Activated naive CD4-positive, alpha-beta T cell treated with anti-CD3 and anti-CD28 coated beads, Interleukin-2, amount 50 U/mL, for 24 hours (primary cell): ENCODE measurements at regions not wholly inside any gene's neighbourhood (a gene's known extent, or its start where the extent isn't known, plus 50 kb on each side); places are given as distances from the start of the nearest gene placed in this dataset.

Experiments used
- H3K27ac Mint-ChIP-seq: one replicate; pipeline ENCODE4 v1.8.0; 2021; ENCODE audit warnings: mild to moderate bottlenecking, mixed read lengths
- H3K27me3 Mint-ChIP-seq: one replicate; pipeline ENCODE4 v1.8.0; 2021; ENCODE audit warnings: mixed read lengths
- H3K36me3 Mint-ChIP-seq: one replicate; pipeline ENCODE4 v1.8.0; 2021; ENCODE audit warnings: mixed read lengths
- H3K4me1 Mint-ChIP-seq: one replicate; pipeline ENCODE4 v1.8.0; 2021; ENCODE audit warnings: mixed read lengths
- H3K4me3 Mint-ChIP-seq: one replicate; pipeline ENCODE4 v1.8.0; 2021; ENCODE audit warnings: mild to moderate bottlenecking, mixed read lengths
- H3K9me3 Mint-ChIP-seq: one replicate; pipeline ENCODE4 v1.8.0; 2021; ENCODE audit warnings: mixed read lengths

DNA sequence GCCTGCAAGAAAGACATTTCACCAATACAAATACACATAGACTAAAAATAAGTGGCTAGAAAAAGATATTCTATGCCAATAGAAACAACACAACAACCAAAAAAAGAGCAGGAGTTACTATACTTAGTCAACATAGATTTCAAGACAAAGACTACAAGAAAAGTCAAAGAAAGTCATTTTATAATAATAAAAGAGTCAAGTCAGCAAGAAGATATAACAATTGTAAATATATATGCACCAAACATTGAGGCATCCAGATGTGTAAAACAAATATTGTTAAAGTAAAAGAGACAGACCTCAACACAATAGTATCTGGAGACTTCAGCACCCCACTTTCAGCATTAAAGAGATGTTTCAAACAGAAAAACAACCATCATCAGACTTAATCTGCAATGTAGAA is 104.6 kb downstream of the AMY1C start:
- Mint-ChIP-seq H3K4me3 (no peak overlapping the region), H3K36me3 (no peaks in the 10 kb centered on the region), H3K4me1 (no peaks in the 10 kb centered on the region), H3K9me3 (peaks cover 34% of the 10 kb centered on the region), H3K27me3 (no peaks in the 10 kb centered on the region), H3K27ac (no peak overlapping the region)

DNA sequence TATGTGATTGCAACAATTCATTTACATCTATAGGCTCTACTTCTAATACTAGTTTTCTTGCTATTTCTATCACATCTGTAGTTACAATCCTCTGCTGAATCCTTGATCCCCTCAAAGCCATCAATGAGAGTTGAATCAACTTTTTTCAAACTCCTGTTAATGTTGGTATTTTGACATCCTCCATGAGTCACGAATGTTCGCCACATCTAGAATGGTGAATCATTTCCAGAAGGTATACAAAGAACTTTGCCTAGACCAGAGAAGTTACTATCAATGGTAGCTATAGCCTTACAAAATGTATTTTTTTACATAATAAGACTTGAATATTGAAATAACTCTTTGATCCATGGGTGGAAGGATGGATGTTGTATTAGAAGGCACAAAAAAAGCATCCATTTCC is 110.0 kb downstream of the AMY1C start:
- Mint-ChIP-seq H3K9me3 (peaks cover 26% of the 10 kb centered on the region), H3K27ac (no peak overlapping the region), H3K27me3 (no peaks in the 10 kb centered on the region), H3K36me3 (no peaks in the 10 kb centered on the region), H3K4me1 (no peaks in the 10 kb centered on the region), H3K4me3 (no peak overlapping the region)

DNA sequence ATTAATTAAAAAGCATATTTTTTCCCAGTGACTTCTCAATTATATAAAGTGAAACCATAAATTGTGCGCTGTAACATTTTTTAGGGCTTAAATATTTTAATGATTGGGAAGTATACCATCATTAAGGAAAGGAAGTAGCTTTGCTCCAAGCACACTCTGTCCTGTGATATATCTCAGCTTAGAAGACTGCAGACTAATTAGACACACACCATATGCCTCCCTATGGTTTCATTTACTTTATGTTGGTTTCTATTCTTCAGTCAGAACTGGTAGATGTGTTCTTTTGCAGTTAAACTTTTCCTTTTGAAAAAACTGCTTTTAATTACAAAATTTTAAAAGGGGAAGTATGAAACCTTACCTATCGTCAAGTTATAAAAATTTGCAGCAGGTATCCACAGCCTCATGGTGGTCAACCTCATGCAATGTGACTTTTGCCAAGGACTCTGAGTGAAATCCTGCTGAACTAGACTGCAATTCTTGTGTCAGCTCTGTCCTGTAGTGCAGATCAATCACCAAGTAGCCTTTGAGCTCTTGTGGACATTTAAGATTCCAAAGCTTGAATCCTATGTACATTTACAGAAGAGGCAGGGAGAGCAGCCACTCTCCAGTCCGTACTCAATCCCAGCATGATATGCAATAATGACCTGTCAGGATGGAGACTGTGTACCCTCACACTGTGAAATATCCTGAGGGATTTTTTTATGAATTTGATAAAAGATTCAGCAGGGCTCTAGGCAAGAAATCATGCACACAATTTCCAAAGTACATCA is 149.1 kb downstream of the AMY1C start:
- H3K27me3 Mint-ChIP-seq = no peaks in the 10 kb centered on the region
- H3K36me3 Mint-ChIP-seq = no peaks in the 10 kb centered on the region
- H3K4me1 Mint-ChIP-seq = no peaks in the 10 kb centered on the region
- no peak overlapping the region for H3K27ac Mint-ChIP-seq
- H3K9me3 Mint-ChIP-seq = peaks cover 7% of the 10 kb centered on the region
- no peak overlapping the region for H3K4me3 Mint-ChIP-seq

DNA sequence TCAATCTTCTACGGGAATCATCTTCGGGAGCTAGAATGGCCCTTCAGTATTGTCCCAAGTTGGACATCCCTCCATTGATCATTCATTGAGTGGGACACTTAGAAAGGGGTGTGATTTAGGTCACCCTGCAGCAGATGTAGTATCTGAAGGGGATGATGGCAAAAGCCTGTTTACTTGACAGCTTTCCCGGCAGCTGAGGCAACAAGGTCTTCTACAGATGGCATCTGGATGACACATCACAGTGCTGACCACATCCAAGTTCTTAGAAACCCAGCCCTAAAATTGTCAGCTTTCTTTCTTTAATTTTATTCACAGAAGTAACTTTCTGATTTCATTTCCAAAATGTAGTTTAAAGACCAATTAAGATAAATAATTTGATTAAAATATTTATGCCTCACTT is 150.3 kb downstream of the AMY1C start:
- Mint-ChIP-seq H3K27me3 (no peaks in the 10 kb centered on the region), H3K4me1 (no peaks in the 10 kb centered on the region), H3K36me3 (no peaks in the 10 kb centered on the region), H3K9me3 (peaks cover 5% of the 10 kb centered on the region), H3K27ac (no peak overlapping the region), H3K4me3 (no peak overlapping the region)

DNA sequence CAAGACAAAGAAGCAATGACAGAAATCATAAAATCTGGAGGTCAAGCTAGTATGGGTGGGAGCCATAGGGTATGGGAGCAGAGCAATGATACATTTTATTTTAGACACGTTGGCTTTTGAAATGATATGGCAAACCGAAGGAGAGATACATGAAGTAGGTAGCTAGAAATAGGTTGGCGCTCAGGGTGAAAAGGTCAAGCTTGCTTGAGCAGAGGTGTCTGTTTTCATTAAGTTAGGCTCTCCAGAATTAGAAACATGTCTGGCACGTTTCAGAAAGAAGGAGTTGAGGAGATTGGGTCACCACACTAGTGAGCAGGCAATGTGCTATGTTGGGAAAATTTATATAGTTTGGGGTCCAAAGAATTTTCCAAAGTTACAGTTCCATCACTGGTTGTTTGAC is 151.4 kb downstream of the AMY1C start:
- H3K27me3 Mint-ChIP-seq = no peaks in the 10 kb centered on the region
- H3K9me3 Mint-ChIP-seq = peaks cover 5% of the 10 kb centered on the region
- no peaks in the 10 kb centered on the region for H3K36me3 Mint-ChIP-seq
- no peak overlapping the region for H3K4me3 Mint-ChIP-seq
- no peak overlapping the region for H3K27ac Mint-ChIP-seq
- H3K4me1 Mint-ChIP-seq = no peaks in the 10 kb centered on the region

DNA sequence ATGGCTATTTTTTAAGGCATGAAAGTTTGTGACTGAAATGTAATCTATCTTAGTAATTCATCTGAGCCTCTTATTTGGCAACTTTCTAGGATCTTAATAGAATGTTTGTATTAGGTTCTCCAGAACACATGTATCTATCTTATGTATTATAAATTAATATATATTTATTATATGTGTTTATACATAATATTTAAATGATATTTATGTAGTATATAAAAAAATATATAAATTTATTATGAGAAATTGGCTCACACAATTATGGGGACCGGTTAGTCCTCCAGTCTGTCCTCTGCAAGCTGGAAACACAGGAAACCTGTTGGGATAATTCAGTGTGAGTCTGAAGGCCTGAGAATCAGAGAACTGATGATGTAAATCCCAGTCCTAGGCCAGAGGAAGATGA is 155.7 kb downstream of the AMY1C start:
- H3K27me3 Mint-ChIP-seq = no peaks in the 10 kb centered on the region

DNA sequence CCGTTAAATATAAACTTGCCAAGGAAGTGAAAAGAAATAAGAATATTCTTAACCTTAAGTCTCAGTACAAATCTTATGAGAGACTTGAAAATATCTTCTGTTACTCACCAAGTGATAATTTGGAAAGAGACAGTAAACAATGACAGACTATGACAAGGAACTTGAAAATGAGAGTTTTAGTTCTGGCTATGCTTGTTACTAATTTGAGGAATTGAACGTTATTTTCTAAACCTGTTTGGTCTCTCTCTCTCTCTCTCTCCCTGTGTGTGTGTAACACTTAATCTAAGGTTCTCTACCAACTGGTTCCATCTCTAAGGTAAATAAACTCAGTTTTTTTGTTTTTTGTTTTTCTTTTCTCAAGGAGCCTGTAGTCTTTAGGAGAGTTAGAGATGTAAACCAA is 161.8 kb downstream of the AMY1C start:
- Mint-ChIP-seq H3K36me3 (no peaks in the 10 kb centered on the region), H3K4me3 (no peak overlapping the region), H3K4me1 (no peaks in the 10 kb centered on the region), H3K9me3 (peaks cover 4% of the 10 kb centered on the region), H3K27ac (no peak overlapping the region), H3K27me3 (no peaks in the 10 kb centered on the region)

More for the DNA sequence above, 155.7 kb downstream of the AMY1C start:
- Mint-ChIP-seq H3K36me3 (no peaks in the 10 kb centered on the region), H3K4me3 (no peak overlapping the region), H3K9me3 (peaks cover 5% of the 10 kb centered on the region), H3K4me1 (no peaks in the 10 kb centered on the region), H3K27ac (no peak overlapping the region)

DNA sequence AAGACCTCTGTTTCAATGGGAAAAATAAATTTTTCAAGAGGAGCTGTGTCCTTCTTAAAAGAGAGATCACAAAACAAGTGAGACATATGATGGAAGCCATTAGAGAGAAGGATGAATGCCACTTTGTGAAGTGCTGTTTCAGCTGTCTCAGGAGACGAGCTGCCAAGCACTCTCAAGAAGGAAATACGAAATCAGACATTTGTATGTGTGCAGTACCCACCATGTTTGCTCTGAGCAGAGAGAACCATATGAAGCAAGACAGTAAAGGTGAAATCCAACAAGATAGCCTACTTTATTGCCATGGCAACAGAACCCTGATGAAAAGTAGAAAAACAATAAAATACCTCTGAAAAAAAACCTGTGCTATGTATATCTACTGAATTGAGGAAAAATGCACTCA is 168.1 kb downstream of the AMY1C start:
- Mint-ChIP-seq H3K27me3 (no peaks in the 10 kb centered on the region), H3K4me3 (no peak overlapping the region), H3K27ac (no peak overlapping the region), H3K9me3 (peaks cover 4% of the 10 kb centered on the region), H3K36me3 (no peaks in the 10 kb centered on the region), H3K4me1 (no peaks in the 10 kb centered on the region)

DNA sequence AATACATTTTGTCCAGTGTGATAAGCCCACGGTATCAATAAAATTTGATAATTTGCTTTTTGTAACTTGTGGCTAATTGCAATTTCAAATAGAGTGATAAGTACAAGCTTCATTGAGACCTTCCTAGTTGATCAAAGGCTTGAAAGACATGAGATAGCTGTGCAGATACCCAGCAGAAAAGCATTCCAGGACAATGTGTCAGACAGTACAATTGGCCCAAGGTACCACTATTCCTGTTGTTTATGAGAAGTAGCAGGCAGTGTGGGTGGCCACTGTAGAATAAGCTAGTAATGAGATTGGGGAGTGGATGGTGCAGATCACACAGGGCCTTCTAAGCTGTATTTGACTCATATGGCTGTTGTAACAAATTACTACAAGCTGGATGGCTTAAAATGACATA is 182.2 kb downstream of the AMY1C start:
- H3K4me3 Mint-ChIP-seq = no peak overlapping the region
- no peaks in the 10 kb centered on the region for H3K4me1 Mint-ChIP-seq

DNA sequence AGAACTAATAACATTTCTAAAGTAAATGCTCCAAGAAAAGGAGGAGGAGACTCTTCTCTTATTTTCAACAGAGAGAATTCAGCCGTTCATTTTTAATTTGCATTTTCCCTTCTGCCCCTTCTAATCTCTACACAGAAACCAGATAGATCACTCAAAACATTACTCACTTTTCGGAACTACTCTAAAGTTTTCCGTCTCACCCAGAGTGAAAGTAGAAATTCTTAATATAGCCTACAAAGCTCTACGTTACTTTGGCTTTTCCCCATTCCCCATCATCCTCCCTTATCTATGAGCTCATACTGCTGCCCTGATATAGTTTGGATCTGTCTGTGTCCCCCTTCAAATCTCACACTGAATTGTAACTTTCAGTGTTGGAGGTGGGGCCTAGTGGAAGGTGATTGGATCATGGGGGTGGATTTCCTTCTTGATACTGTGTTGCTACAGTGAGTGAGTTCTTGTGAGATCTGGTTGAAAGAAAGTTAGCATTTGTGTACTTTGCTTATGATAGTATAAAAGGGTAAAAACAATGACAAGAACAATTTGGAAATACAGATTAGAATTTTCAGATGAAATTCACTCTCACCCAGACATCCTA is 188.2 kb downstream of the AMY1C start:
- Mint-ChIP-seq H3K9me3 (no peaks in the 10 kb centered on the region), H3K27me3 (no peaks in the 10 kb centered on the region), H3K4me1 (no peaks in the 10 kb centered on the region), H3K36me3 (no peaks in the 10 kb centered on the region), H3K27ac (no peak overlapping the region), H3K4me3 (no peak overlapping the region)

More for the DNA sequence above, 182.2 kb downstream of the AMY1C start:
- H3K9me3 Mint-ChIP-seq = no peaks in the 10 kb centered on the region
- H3K27me3 Mint-ChIP-seq = no peaks in the 10 kb centered on the region
- H3K36me3 Mint-ChIP-seq = no peaks in the 10 kb centered on the region
- no peak overlapping the region for H3K27ac Mint-ChIP-seq

DNA sequence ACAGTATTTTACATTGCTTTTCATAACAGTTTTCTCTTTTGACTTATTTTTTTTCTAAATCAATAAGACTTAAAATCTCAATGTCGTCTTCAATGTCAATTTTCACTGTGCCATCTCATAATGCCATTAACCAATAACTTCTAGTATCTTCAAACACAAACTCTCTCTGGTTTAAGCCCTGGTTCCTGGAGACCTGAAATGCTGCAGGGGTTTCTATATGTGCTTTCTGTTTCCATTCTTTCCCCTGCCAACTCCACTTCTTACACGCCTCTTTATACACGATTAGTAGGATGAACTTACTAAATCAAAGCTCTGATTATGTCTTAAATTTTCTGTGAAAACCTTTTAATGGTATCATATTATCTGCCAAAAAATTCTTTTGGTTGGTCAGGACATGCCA is 191.4 kb downstream of the AMY1C start:
- H3K9me3 Mint-ChIP-seq = no peaks in the 10 kb centered on the region

DNA sequence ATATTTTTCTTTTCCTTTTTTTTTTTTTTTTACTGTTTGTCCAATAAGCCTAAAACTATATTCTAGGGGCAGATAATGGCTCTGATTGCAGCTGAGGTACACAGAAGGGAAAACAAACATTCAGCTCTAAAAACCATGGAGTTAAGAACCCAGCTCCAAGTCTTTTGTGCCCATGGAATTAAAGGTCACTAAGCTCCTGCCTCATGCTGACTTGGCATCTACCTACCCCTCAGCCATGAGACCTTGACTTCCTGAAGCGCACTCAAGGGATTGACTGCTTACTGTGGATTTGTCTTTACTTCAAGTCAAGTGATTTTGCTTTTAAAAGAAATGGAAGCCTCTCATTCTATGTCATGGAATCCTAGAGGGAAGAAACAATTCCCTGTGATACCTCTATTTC is 192.3 kb downstream of the AMY1C start:
- Mint-ChIP-seq H3K9me3 (no peaks in the 10 kb centered on the region), H3K4me1 (no peaks in the 10 kb centered on the region), H3K4me3 (no peak overlapping the region), H3K36me3 (no peaks in the 10 kb centered on the region), H3K27me3 (no peaks in the 10 kb centered on the region), H3K27ac (no peak overlapping the region)

More for the DNA sequence above, 191.4 kb downstream of the AMY1C start:
- no peaks in the 10 kb centered on the region for H3K36me3 Mint-ChIP-seq
- no peaks in the 10 kb centered on the region for H3K4me1 Mint-ChIP-seq
- no peak overlapping the region for H3K4me3 Mint-ChIP-seq
- no peaks in the 10 kb centered on the region for H3K27me3 Mint-ChIP-seq
- no peak overlapping the region for H3K27ac Mint-ChIP-seq

DNA sequence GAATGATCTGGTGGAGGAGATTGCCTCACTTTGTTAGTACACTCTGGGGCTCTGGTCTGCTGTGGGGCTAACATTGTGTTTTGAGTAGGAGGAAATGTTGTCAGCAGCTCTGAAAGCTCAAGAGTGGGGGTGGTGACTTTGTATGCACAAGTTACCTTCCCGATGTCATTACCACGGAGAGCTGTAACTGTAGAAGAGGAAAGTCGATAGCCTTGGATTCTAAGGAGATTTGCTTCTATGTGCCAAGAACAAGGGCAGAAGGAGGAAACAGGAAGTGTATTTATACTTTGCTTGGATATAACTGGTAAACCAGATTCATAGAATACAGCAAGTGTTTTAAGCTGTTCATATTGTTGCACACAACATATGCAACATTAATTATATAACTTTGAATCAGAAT is 196.1 kb downstream of the AMY1C start:
- Mint-ChIP-seq H3K27me3 (no peaks in the 10 kb centered on the region), H3K4me1 (no peaks in the 10 kb centered on the region), H3K4me3 (no peak overlapping the region), H3K27ac (no peak overlapping the region), H3K9me3 (no peaks in the 10 kb centered on the region), H3K36me3 (no peaks in the 10 kb centered on the region)

DNA sequence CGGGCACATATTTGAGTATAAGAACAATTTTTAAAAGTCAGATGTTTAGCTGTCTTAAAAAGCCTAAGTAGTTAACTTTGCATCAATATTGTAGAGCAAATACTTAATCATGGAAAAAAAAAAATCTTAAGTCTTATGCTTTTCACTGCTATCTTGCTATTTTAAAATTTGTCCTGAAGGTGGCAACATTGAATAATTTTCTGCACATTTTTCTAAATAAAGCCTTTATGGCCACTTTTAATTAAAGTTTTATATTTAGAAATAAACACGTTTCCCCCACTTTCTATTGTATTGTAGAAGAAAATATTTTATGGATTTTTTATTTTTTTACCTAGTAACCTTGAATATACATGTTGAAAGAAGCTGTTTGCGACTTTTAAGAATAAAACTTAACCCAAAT is 198.8 kb downstream of the AMY1C start:
- H3K4me3 Mint-ChIP-seq = no peak overlapping the region
- no peaks in the 10 kb centered on the region for H3K4me1 Mint-ChIP-seq
- no peaks in the 10 kb centered on the region for H3K9me3 Mint-ChIP-seq
- H3K27ac Mint-ChIP-seq = no peak overlapping the region
- H3K36me3 Mint-ChIP-seq = no peaks in the 10 kb centered on the region
- H3K27me3 Mint-ChIP-seq = no peaks in the 10 kb centered on the region

DNA sequence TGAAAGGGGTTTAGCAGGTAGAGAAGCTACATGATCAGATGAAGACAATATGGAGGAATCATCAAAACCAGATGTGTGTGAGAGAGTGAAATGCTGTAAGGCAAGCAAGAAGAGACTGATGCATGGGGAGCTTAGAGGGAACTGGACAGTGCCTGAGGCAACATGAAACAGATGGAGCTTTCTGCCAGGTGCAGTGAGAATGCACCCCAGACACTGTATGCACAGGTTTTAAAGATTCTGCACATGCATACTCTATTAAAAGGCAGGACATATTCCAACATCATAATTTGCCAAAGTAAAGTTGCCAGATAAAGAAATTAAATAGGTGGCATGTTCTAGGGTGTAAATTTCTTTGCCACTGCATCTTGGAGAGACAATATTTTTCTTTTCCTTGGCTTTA is 200.1 kb downstream of the AMY1C start:
- Mint-ChIP-seq H3K4me3 (no peak overlapping the region), H3K27me3 (no peaks in the 10 kb centered on the region), H3K9me3 (no peaks in the 10 kb centered on the region), H3K27ac (no peak overlapping the region), H3K4me1 (no peaks in the 10 kb centered on the region), H3K36me3 (no peaks in the 10 kb centered on the region)

DNA sequence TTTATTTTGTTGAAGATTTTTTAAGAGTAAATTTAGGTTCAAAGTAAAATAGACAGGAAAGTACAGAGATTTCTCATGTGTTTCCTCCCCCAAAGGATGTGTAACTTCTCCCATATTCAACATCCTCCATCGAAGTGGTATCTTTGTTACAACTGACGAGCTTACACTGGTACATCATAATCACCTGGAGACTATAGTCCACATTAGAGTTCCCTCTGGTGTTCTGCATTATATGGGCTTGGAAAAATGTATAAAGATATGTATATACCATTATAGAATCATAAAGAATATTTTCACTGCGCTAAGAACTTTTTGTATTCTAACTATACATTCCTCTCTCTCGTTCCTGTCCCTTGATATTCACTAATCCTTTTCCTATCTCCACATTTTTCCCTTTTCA is 203.7 kb downstream of the AMY1C start:
- peaks cover 7% of the 10 kb centered on the region for H3K9me3 Mint-ChIP-seq
- H3K4me3 Mint-ChIP-seq = no peak overlapping the region
- no peak overlapping the region for H3K27ac Mint-ChIP-seq
- H3K4me1 Mint-ChIP-seq = no peaks in the 10 kb centered on the region
- H3K27me3 Mint-ChIP-seq = no peaks in the 10 kb centered on the region
- H3K36me3 Mint-ChIP-seq = no peaks in the 10 kb centered on the region

DNA sequence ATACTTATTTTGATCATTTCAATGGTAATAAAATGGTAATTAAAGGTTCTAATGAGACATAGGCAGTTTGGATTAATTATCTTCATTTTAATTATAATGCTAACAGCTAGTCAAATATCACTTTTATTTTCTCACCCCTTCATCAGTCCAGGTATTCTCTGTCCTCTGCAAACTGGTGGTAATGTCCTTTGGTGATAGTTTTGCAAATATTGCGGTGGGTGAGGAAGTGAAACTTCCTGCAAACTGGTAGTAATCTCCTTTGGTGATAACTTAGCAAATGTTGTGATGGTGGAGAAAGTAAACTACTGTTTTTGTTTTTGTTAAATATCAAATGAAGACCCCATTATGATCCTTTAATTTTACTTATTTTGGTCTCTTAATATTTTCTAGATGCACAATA is 209.0 kb downstream of the AMY1C start:
- Mint-ChIP-seq H3K27me3 (no peaks in the 10 kb centered on the region), H3K4me3 (no peak overlapping the region), H3K27ac (no peak overlapping the region), H3K9me3 (peaks cover 18% of the 10 kb centered on the region), H3K4me1 (no peaks in the 10 kb centered on the region), H3K36me3 (no peaks in the 10 kb centered on the region)
